ENCODE measurements at regions not wholly inside any gene's neighbourhood (a gene's known extent, or its start where the extent isn't known, plus 50 kb on each side); places are given as distances from the start of the nearest gene placed in this dataset.

GRCh38 chr2:120969613-120970355 lies 234.1 kb downstream of the GLI2 start (continued):
- no peak for TF ChIP-seq TEAD1 (CRISPR knock-in tag; IDR thresholded peaks at IDR 0.05)
- TF ChIP-seq ZMAT4 (CRISPR knock-in tag; IDR thresholded peaks at IDR 0.05) = no peak
- TF ChIP-seq OVOL2 (CRISPR knock-in tag; IDR thresholded peaks at IDR 0.05; ENCODE audit: borderline replicate concordance) = no peak
- no peak for TF ChIP-seq ZNF263 (CRISPR knock-in tag; IDR thresholded peaks at IDR 0.05; ENCODE audit: low read depth)
- no peak for TF ChIP-seq ZNF512 (CRISPR knock-in tag; IDR thresholded peaks at IDR 0.05; ENCODE audit: borderline replicate concordance)
- TF ChIP-seq, protein P1, sequence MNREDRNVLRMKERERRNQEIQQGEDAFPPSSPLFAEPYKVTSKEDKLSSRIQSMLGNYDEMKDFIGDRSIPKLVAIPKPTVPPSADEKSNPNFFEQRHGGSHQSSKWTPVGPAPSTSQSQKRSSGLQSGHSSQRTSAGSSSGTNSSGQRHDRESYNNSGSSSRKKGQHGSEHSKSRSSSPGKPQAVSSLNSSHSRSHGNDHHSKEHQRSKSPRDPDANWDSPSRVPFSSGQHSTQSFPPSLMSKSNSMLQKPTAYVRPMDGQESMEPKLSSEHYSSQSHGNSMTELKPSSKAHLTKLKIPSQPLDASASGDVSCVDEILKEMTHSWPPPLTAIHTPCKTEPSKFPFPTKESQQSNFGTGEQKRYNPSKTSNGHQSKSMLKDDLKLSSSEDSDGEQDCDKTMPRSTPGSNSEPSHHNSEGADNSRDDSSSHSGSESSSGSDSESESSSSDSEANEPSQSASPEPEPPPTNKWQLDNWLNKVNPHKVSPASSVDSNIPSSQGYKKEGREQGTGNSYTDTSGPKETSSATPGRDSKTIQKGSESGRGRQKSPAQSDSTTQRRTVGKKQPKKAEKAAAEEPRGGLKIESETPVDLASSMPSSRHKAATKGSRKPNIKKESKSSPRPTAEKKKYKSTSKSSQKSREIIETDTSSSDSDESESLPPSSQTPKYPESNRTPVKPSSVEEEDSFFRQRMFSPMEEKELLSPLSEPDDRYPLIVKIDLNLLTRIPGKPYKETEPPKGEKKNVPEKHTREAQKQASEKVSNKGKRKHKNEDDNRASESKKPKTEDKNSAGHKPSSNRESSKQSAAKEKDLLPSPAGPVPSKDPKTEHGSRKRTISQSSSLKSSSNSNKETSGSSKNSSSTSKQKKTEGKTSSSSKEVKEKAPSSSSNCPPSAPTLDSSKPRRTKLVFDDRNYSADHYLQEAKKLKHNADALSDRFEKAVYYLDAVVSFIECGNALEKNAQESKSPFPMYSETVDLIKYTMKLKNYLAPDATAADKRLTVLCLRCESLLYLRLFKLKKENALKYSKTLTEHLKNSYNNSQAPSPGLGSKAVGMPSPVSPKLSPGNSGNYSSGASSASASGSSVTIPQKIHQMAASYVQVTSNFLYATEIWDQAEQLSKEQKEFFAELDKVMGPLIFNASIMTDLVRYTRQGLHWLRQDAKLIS (CRISPR knock-in tag; IDR thresholded peaks at IDR 0.05; ENCODE audit: borderline replicate concordance) = no peak
- TF ChIP-seq, protein P2, sequence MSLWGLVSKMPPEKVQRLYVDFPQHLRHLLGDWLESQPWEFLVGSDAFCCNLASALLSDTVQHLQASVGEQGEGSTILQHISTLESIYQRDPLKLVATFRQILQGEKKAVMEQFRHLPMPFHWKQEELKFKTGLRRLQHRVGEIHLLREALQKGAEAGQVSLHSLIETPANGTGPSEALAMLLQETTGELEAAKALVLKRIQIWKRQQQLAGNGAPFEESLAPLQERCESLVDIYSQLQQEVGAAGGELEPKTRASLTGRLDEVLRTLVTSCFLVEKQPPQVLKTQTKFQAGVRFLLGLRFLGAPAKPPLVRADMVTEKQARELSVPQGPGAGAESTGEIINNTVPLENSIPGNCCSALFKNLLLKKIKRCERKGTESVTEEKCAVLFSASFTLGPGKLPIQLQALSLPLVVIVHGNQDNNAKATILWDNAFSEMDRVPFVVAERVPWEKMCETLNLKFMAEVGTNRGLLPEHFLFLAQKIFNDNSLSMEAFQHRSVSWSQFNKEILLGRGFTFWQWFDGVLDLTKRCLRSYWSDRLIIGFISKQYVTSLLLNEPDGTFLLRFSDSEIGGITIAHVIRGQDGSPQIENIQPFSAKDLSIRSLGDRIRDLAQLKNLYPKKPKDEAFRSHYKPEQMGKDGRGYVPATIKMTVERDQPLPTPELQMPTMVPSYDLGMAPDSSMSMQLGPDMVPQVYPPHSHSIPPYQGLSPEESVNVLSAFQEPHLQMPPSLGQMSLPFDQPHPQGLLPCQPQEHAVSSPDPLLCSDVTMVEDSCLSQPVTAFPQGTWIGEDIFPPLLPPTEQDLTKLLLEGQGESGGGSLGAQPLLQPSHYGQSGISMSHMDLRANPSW (CRISPR knock-in tag; conservative IDR thresholded peaks at IDR 0.05; ENCODE audit: low read depth) = no peak
- no peak for TF ChIP-seq MLX (CRISPR knock-in tag; IDR thresholded peaks at IDR 0.05)

GRCh38 chr2:120971866-120972265 lies 236.2 kb downstream of the GLI2 start:
- CTCF ChIA-PET = interaction anchor here (0.7 to 1.2 kb wide), 2 partner anchors 73 to 108 kb away, joined by 3 read pairs; no protein-coding TSS in a partner anchor
- ATAC-seq (no peak), DNase-seq (ENCODE audit: low spot score) (no peak)
- Mint-ChIP-seq H3K27ac (no peak overlapping the region), H3K4me1 (peaks cover 4% of the 10 kb centered on the region), H3K36me3 (peaks cover 44% of the 10 kb centered on the region), H3K27me3 (ENCODE audit: low read depth) (no peaks in the 10 kb centered on the region), H3K9me3 (no peaks in the 10 kb centered on the region), H3K4me3 (no peak overlapping the region)
- POLR2A ChIA-PET = no interaction called here
- TF ChIP-seq NFE2L1 (CRISPR knock-in tag; IDR thresholded peaks at IDR 0.05) (no peak), CREM (CRISPR knock-in tag; IDR thresholded peaks at IDR 0.05) (no peak)

DNA sequence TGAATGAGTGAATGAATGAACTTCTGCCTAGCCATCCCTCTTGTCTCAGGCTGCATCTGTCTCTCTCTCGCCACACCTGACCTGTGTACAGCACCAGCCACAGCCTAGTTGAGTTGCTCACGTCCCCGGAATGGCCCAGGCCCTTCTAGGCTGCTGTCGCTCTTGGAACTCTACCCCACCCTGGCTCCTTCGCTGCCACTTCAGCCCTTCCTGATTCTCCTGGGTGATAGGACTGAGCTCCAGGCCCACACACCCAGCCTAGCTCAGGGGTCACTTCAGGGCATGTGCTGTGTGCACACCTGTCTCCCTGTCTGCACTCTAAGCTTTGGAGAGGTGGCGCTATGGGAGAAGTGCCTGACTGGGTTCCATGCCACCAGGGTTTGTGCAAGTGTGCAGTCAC lies 236.6 kb downstream of the GLI2 start:
- Mint-ChIP-seq H3K36me3 (peaks cover 44% of the 10 kb centered on the region), H3K27ac (no peak overlapping the region), H3K4me3 (no peak overlapping the region), H3K4me1 (peaks cover 4% of the 10 kb centered on the region), H3K27me3 (ENCODE audit: low read depth) (no peaks in the 10 kb centered on the region), H3K9me3 (no peaks in the 10 kb centered on the region)
- POLR2A ChIA-PET = no interaction called here
- ATAC-seq (no peak), DNase-seq (ENCODE audit: low spot score) (no peak)
- CTCF ChIA-PET = interaction anchor here (1.2 kb wide), 1 partner anchor 108 kb away, joined by 3 read pairs; no protein-coding TSS in a partner anchor
- TF ChIP-seq E2F1 (CRISPR knock-in tag; IDR thresholded peaks at IDR 0.05) = no peak
- no peak for TF ChIP-seq MLX (CRISPR knock-in tag; IDR thresholded peaks at IDR 0.05)
- TF ChIP-seq HMGXB4 (CRISPR knock-in tag; IDR thresholded peaks at IDR 0.05) = no peak
- TF ChIP-seq CBFB (CRISPR knock-in tag; IDR thresholded peaks at IDR 0.05; ENCODE audit: low read depth) = no peak
- no peak for TF ChIP-seq ZNF396 (CRISPR knock-in tag; IDR thresholded peaks at IDR 0.05; ENCODE audit: borderline replicate concordance)
- no peak for TF ChIP-seq ZNF416 (CRISPR knock-in tag; IDR thresholded peaks at IDR 0.05)
- TF ChIP-seq JAZF1 (CRISPR knock-in tag; IDR thresholded peaks at IDR 0.05) = no peak
- TF ChIP-seq GTF2I (CRISPR knock-in tag; conservative IDR thresholded peaks at IDR 0.05) = no peak
- no peak for TF ChIP-seq ELF4 (CRISPR knock-in tag; IDR thresholded peaks at IDR 0.05; ENCODE audit: low read depth)
- no peak for TF ChIP-seq IRF2 (CRISPR knock-in tag; IDR thresholded peaks at IDR 0.05; ENCODE audit: borderline replicate concordance, low read depth)
